Mucosa of descending colon (tissue), 3 donors: ENCODE measurements at regions not wholly inside any gene's neighbourhood (a gene's known extent, or its start where the extent isn't known, plus 50 kb on each side); places are given as distances from the start of the nearest gene placed in this dataset.
"Not testable (repeated sequence)": the region's sequence is repeated elsewhere in the genome, so short reads cannot be mapped to it uniquely, and the experiment has no call there.

ENCODE experiments used
- ATAC-seq: fragments of 200-7000 bp; cut with Tn5 transposase; one replicate; pipeline ENCODE4 v1.9.1; 2020; ENCODE audit warnings: mild to moderate bottlenecking, moderate library complexity
- DNase-seq, 3 donors: peaks; one replicate each; pipeline ENCODE4 v3.0.0-alpha.2; 2020
- H3K36me3 ChIP-seq: fragments of 200-600 bp; one replicate; pipeline ENCODE4 v1.8.0; 2021; ENCODE audit warnings: low read depth, mild to moderate bottlenecking
- H3K4me1 ChIP-seq: fragments of 200-600 bp; one replicate; pipeline ENCODE4 v1.8.0; 2021; ENCODE audit warnings: low read depth, mild to moderate bottlenecking
- H3K4me3 ChIP-seq: fragments of 200-600 bp; one replicate; pipeline ENCODE4 v1.8.0; 2021; ENCODE audit warnings: mild to moderate bottlenecking
- H3K9me3 ChIP-seq: fragments of 200-600 bp; one replicate; pipeline ENCODE4 v1.8.0; 2021; ENCODE audit warnings: mild to moderate bottlenecking
- intact Hi-C, 2 donors: fragments of 100-400 bp; cut with DNase I in 1 of 2; cut with micrococcal nuclease in 1 of 2; formaldehyde crosslinking; loops; one replicate each; pipeline versions ENCODE4 v1.11.0 to v1.11.1; 2022; cut with DNase I, micrococcal nuclease
- TF ChIP-seq, protein P1 (sequence below): fragments of 200-600 bp; IDR thresholded peaks from one replicate; pipeline ENCODE4 v1.8.0; 2022; ENCODE audit warnings: antibody characterized with exemption, mild to moderate bottlenecking
- donor health status: DM: no; HTN: no; CAD: no; lungs with moderate emphysema.
- donor health status: DM: no; HTN: no; CAD: no.
- donor health status: DM: no; HTN: yes; CAD: no.

- DNase-seq (no peak), ATAC-seq (no peak)
- H3K4me1 ChIP-seq, result no peaks in the 10 kb centered on the region
- no peak overlapping the region for H3K4me3 ChIP-seq
- intact Hi-C loops, result no loop called here
- TF ChIP-seq, protein P1, sequence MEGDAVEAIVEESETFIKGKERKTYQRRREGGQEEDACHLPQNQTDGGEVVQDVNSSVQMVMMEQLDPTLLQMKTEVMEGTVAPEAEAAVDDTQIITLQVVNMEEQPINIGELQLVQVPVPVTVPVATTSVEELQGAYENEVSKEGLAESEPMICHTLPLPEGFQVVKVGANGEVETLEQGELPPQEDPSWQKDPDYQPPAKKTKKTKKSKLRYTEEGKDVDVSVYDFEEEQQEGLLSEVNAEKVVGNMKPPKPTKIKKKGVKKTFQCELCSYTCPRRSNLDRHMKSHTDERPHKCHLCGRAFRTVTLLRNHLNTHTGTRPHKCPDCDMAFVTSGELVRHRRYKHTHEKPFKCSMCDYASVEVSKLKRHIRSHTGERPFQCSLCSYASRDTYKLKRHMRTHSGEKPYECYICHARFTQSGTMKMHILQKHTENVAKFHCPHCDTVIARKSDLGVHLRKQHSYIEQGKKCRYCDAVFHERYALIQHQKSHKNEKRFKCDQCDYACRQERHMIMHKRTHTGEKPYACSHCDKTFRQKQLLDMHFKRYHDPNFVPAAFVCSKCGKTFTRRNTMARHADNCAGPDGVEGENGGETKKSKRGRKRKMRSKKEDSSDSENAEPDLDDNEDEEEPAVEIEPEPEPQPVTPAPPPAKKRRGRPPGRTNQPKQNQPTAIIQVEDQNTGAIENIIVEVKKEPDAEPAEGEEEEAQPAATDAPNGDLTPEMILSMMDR, result no peak
- no peaks in the 10 kb centered on the region for H3K9me3 ChIP-seq
- no peaks in the 10 kb centered on the region for H3K36me3 ChIP-seq
Measured at GRCh38 chr14:55782166-55782565, 202.2 kb downstream of the KTN1 start.

DNA sequence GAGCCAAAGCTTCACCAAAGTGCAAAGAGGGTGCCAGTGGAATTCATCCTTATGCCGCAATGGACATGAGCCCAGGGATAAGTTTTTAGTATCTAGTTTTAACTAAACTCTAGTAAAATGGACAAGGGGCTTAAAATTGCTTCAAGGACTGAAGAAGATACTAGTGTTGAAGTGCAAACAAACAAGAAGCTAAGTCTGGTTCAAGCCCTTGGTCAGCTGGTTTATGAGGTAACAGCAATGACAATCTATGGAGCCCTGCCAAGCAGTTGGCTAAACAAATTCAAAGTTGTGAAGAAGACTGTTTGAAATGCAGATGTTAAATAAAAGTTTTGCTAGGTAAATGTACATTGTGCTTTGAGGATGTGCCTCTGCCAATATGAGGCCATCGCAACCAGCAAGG is 209.4 kb downstream of the KTN1 start:
- ATAC-seq, result peak; percentile 33
- Histone ChIP-seq H3K4me1 (no peaks in the 10 kb centered on the region), H3K36me3 (no peaks in the 10 kb centered on the region), H3K9me3 (no peaks in the 10 kb centered on the region), H3K4me3 (no peak overlapping the region)
- DNase-seq, result peak in 1 of 3 donors; percentile 57
- TF ChIP-seq, protein P1, result no peak
- intact Hi-C loops, result no loop called here

DNA sequence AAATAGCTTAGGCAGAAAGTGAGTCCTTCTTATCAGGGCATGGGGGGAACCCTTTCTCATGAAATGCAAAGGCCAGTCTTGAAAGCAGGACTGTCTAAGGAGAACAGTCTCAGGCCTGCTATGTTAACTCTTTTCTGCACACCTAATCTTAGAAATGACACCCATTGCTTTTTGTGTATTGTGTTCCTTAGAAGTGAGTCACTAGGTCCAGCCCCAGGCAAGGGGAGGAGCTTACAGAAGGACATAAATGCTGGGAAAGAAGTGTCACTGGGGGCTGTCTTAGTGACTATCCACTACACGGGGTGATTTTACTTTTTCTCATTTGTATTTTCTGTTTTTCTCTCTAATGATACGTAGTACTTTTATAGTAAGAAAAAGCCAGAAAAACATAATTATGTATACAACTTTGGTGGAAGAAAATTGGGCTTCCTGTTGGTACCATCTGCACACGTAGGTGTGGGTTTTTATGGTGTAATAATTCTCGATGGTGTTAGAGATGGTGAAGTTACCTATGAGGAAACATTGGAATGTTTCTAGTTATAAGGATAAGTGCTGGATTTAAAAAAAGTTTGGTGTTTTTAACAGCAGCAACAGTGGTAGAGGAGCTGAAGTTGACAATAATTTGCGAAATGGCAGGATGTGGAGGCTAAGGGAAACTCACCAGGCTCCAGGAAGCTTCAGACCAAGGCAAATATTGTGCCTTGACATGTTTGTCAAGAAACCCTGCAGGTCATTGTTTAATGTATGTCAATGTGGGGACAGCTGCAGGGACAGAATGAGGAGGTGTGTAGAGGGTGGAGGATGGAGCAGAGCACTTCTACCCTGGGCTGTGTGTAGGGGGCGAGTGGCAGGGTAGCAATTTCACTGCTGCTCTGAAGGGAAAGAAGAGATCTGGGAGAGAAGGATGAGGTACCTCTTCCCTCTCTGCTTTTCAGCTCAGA is 214.9 kb downstream of the KTN1 start:
- peak in 1 of 3 donors; percentile 29 for DNase-seq
- H3K36me3 ChIP-seq, result no peaks in the 10 kb centered on the region
- intact Hi-C loops, result no loop called here
- H3K4me3 ChIP-seq, result no peak overlapping the region
- no peaks in the 10 kb centered on the region for H3K9me3 ChIP-seq
- TF ChIP-seq, protein P1, result no peak
- ATAC-seq, result peak; percentile 86
- no peaks in the 10 kb centered on the region for H3K4me1 ChIP-seq

- H3K4me3 ChIP-seq, DNase-seq, H3K36me3 ChIP-seq, H3K9me3 ChIP-seq, intact Hi-C loops, H3K4me1 ChIP-seq: not testable (repeated sequence)
- ATAC-seq, result peak; percentile 10
Measured at GRCh38 chr14:55796513-55796912, 216.5 kb downstream of the KTN1 start.

DNA sequence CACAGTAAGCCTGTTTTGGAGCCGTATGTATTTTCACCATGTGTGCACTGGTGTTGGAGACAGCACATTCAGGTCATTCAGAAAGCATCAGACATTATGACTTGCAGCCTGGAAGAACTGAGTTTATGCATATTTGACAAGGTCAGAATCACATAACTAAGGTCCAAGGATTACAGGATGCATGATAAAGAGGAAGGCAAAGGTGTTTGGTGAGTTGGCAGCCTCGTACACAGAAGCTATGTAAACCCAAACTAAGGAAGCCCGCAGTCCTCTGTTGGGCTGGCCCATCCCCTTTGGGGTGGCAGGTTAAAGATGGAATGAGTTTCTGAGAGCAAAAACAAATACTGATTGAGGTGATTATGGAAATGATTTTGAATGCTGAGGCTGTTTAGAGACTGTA is 218.4 kb downstream of the KTN1 start:
- no peak for ATAC-seq
- intact Hi-C loops, result no loop called here
- H3K4me1 ChIP-seq, result no peaks in the 10 kb centered on the region

More for the DNA sequence above, 218.4 kb downstream of the KTN1 start:
- DNase-seq, result no peak
- Histone ChIP-seq H3K4me3 (no peak overlapping the region), H3K9me3 (no peaks in the 10 kb centered on the region), H3K36me3 (no peaks in the 10 kb centered on the region)
- TF ChIP-seq, protein P1, result no peak
